ENCODE measurements at regions not wholly inside any gene's neighbourhood (a gene's known extent, or its start where the extent isn't known, plus 50 kb on each side); places are given as distances from the start of the nearest gene placed in this dataset.
"Not testable (repeated sequence)": the region's sequence is repeated elsewhere in the genome, so short reads cannot be mapped to it uniquely, and the experiment has no call there.

DNA sequence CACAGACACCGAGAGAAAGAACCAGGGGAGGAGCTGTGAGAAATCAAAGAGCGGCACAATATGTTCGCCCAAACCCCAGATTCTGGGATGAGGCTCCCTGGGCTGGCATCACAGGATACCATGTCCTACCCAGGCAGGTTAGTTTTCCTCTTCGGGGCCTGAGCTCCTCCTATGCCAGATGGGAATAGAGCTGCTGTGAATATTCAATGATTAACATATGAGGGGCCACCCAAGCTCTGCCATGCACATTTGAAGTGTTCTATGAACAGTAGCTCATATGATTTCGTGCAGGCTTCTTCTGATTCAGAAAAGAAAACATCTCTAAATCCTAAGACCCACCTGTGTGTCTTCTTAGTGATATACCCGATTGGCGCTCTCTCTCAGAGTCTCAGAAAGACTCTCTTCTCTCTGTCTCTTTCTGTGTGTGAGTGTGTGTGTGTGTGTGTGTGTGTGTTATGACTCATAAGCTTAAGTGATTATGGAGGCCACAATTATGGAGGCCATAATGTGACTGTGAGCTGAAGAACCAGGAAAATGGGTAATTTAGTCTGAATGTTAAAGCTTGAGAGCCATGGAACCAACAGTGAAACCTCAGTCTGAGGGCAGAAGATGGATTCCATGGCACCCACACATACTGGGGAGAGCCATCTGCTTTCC is 220.5 kb downstream of the KLF6 start:
- Histone ChIP-seq H3K27ac (no peak overlapping the region), H3K4me3 (no peak overlapping the region)
- DNase-seq (ENCODE audit: low spot score): no peak
- TF ChIP-seq CTCF (IDR thresholded peaks at IDR 0.05): no peak

DNA sequence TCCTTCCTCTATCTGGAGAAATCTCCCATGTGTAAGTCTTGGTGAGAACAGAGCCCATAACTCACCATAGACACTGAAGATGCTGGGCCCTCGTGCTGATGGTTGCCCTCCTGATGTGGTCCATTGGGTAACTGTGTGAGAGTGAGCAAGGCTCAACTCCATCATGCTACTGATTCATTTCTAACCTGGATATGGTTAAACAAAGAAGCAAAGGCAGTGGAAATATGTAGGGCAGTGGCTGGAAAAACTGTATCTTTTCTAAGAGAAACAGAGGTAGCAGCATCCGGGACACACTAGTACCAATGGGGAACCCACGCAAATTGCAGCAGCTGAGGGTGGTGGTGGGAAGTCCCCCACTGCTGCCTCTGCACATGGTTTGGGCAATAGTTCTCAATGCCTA is 221.7 kb downstream of the KLF6 start:
- DNase-seq (ENCODE audit: low spot score): no peak
- H3K27ac ChIP-seq: no peak overlapping the region
- no peak for TF ChIP-seq CTCF (IDR thresholded peaks at IDR 0.05)

DNA sequence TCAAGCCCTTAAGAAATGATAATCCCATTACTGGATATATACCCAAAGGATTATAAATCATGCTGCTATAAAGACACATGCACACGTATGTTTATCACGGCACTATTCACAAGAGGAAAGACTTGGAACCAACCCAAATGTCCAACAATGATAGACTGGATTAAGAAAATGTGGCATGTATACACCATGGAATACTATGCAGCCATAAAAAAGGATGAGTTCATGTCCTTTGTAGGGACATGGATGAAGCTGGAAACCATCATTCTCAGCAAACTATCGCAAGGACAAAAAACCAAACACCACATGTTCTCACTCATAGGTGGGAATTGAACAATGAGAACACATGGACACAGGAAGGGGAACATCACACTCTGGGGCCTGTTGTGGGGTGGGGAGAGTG is 224.4 kb downstream of the KLF6 start:
- not testable (repeated sequence) for H3K27ac ChIP-seq; DNase-seq (ENCODE audit: low spot score); H3K4me3 ChIP-seq

More for the DNA sequence above, 221.7 kb downstream of the KLF6 start:
- H3K4me3 ChIP-seq: no peak overlapping the region

DNA sequence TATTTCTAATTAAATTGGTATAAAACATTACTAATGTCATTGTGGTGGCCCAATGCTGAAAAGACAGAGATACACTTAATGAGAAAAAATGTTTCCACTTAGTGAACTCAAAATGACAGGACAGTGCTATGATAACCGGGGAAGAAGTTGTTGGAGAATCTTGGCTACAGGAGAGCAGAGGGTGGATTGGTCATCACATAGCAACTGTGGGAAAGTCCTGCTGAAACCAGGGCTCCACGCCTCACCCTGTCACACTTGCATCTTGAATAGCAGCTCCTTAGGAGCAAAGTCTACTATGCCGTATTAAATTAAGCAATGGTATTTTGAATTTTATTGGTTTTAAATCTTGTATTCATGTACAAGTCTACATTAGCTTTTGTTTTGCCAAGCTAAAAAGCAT is 225.5 kb downstream of the KLF6 start:
- DNase-seq (ENCODE audit: low spot score): no peak
- TF ChIP-seq CTCF (IDR thresholded peaks at IDR 0.05): no peak
- no peak overlapping the region for H3K27ac ChIP-seq
- no peak overlapping the region for H3K4me3 ChIP-seq

DNA sequence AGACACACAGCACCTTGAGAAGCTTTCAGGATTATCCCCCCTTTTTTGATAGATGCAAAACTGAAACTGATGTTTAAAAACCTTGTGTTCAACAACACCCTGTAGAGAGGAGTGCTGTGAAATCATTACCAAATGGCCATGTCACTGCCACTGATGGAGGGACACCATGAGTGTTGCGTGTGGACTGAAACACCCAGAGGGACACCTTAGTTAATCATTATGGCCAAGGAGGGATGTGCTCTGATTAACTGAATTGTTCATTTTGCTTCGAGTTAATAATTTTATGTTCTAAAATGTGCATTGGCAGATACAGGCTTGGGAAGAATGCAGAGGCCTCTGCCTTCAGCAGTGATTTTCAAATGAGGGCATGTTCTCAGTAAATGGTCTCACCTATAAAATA is 226.0 kb downstream of the KLF6 start:
- H3K4me3 ChIP-seq: no peak overlapping the region
- H3K27ac ChIP-seq: no peak overlapping the region
- TF ChIP-seq CTCF (IDR thresholded peaks at IDR 0.05): no peak
- DNase-seq (ENCODE audit: low spot score): no peak

DNA sequence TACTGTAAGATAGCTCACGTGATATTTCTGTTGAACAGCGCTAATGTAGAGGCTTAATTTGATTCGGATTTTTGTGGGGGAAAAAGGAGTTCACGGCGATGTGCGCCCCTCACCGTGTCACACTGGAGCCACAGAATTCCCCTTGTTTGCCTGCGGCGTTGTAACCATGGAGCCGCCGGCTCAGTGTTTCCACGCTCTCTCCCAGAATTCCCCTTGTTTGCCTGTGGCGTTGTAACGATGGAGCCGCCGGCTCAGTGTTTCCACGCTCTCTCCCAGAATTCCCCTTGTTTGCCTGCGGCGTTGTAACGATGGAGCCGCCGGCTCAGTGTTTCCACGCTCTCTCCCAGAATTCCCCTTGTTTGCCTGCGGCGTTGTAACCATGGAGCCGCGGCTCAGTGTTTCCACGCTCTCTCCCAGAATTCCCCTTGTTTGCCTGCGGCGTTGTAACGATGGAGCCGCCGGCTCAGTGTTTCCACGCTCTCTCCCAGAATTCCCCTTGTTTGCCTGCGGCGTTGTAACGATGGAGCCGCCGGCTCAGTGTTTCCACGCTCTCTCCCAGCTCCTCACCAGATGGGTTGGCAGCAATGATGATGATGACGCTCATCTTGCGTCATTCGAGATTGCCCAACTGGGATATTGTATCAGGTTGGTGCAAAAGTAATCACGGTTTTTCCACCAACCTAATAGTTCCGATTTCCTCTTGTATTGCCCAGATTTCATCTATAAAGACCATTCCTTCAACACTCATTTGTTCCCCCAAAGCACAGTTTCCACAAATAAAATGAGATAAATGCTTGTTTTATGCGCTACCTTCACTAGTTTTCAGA is 228.6 kb downstream of the KLF6 start:
- not testable (repeated sequence) for H3K4me3 ChIP-seq; DNase-seq (ENCODE audit: low spot score); H3K27ac ChIP-seq

- DNase-seq (ENCODE audit: low spot score): no peak
- TF ChIP-seq CTCF (IDR thresholded peaks at IDR 0.05): no peak
- Histone ChIP-seq H3K4me3 (no peak overlapping the region), H3K27ac (no peak overlapping the region)
Observed at GRCh38 chr10:3554121-3554522, 230.9 kb downstream of the KLF6 start.

DNA sequence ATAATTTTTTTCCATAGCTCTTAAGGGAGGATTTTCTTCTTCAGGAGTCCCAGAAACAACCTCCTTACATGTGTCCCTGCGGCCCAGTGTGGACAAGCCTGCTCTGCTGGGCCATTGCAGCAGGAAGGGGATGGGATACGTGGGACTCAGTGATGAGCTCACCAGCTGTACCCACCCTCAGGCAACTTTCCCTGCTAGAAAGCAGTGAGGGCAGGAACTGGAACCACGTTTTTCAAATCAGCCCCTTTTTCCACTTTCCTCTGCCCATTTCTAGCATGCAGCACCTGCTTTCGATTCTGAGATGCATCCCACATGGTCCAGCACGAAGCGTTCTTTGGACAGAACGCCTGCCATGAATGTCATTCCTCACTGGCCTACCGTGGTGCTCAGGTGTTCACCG is 232.7 kb downstream of the KLF6 start:
- no peak overlapping the region for H3K4me3 ChIP-seq
- no peak for DNase-seq (ENCODE audit: low spot score)
- no peak overlapping the region for H3K27ac ChIP-seq
- TF ChIP-seq CTCF (IDR thresholded peaks at IDR 0.05): no peak
